ENCODE measurements at regions not wholly inside any gene's neighbourhood (a gene's known extent, or its start where the extent isn't known, plus 50 kb on each side); places are given as distances from the start of the nearest gene placed in this dataset.

DNA sequence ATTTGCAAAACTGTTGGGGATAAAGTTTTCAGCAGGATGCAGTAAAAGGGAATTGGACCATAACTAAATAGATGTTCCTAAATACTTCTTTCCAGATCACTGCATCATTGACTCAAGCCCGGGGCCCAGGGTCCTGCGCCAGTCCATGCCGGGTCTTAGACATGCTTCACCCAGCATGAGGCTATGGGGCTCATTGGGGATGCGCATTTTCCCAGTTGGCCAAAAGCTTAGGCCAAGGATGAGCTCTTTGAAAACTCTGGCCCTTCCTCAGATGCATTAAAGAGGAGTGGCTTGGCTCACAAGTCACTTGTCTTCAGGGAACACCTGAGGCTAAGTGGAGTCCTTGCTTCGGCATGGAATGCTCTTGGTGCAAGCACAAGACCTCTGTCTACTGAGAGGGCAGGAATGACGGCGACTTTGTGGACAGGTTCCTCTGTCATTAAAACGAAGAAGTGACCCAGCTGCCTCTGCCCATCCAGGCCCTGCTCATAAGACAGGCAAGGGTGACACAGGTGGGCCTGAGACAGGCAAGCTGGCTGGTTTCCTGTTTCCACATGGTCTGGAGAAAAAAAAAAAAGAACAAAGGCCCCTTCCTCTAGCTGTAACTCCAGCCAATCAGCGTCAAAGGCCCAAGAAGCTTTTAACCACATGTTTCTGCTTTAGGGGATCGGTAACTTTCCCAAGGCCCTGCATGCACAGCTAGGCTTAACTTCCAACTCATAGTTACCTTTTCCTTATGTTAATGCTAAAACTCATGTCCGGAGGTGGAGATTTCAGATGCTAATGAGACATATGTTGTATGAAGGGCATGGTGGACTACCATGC lies 81.4 kb upstream of the CDH4 start:
- TF ChIP-seq POLR2AphosphoS5 (IDR thresholded peaks at IDR 0.05; ENCODE audit: low read depth, low read length) (no peak), TCF7L2 (IDR thresholded peaks at IDR 0.05; ENCODE audit: low read depth, low read length) (no peak)
- TF ChIP-seq, protein P1, sequence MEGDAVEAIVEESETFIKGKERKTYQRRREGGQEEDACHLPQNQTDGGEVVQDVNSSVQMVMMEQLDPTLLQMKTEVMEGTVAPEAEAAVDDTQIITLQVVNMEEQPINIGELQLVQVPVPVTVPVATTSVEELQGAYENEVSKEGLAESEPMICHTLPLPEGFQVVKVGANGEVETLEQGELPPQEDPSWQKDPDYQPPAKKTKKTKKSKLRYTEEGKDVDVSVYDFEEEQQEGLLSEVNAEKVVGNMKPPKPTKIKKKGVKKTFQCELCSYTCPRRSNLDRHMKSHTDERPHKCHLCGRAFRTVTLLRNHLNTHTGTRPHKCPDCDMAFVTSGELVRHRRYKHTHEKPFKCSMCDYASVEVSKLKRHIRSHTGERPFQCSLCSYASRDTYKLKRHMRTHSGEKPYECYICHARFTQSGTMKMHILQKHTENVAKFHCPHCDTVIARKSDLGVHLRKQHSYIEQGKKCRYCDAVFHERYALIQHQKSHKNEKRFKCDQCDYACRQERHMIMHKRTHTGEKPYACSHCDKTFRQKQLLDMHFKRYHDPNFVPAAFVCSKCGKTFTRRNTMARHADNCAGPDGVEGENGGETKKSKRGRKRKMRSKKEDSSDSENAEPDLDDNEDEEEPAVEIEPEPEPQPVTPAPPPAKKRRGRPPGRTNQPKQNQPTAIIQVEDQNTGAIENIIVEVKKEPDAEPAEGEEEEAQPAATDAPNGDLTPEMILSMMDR (IDR thresholded peaks at IDR 0.05), result no peak
- TF ChIP-seq, protein P2, sequence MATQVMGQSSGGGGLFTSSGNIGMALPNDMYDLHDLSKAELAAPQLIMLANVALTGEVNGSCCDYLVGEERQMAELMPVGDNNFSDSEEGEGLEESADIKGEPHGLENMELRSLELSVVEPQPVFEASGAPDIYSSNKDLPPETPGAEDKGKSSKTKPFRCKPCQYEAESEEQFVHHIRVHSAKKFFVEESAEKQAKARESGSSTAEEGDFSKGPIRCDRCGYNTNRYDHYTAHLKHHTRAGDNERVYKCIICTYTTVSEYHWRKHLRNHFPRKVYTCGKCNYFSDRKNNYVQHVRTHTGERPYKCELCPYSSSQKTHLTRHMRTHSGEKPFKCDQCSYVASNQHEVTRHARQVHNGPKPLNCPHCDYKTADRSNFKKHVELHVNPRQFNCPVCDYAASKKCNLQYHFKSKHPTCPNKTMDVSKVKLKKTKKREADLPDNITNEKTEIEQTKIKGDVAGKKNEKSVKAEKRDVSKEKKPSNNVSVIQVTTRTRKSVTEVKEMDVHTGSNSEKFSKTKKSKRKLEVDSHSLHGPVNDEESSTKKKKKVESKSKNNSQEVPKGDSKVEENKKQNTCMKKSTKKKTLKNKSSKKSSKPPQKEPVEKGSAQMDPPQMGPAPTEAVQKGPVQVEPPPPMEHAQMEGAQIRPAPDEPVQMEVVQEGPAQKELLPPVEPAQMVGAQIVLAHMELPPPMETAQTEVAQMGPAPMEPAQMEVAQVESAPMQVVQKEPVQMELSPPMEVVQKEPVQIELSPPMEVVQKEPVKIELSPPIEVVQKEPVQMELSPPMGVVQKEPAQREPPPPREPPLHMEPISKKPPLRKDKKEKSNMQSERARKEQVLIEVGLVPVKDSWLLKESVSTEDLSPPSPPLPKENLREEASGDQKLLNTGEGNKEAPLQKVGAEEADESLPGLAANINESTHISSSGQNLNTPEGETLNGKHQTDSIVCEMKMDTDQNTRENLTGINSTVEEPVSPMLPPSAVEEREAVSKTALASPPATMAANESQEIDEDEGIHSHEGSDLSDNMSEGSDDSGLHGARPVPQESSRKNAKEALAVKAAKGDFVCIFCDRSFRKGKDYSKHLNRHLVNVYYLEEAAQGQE (IDR thresholded peaks at IDR 0.05; ENCODE audit: insufficient read depth in 1 of 2, low read depth in 2 of 2, low read length in 1 of 2), result no peak

All from Panc1 (cell line).